ENCODE measurements at regions not wholly inside any gene's neighbourhood (a gene's known extent, or its start where the extent isn't known, plus 50 kb on each side); places are given as distances from the start of the nearest gene placed in this dataset.

DNA sequence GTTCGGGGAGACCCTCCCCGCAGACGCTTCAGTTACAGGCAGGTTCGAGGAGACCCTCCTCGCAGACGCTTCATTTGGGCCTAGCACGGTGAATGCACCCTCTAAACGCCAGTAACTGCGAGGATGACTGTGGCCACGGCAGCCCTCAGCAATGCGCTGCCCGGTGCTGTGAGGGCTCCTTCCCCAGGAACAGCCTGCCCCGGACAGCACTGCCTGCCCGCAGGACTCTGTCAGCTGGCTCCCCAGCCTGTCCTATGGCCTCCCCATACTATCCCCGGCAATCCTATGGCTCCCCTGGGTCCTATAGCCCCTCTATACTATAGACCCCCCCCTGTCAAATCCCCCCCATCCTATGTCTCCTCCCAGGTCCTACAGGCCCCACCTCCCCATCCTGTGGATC, 238.9 kb downstream of the RBFOX3 start:
- H3K4me3 Mint-ChIP-seq, result no peak overlapping the region

DNA sequence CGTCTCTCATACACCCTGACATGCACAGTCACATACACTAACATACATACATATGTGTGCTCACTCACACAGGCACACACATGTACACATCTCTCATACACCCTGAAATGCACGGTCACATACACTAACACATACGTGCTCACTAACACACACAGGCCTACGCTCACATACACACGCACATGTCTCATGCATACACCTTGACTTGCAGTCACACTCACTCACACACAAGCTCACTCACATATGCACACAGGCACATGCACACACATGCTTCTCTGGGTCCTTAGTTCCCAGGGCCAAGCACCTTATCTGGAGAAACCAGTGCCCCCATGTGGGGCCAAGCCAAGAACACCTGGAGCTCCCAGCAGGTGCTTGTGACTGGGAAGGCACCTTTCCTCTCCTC, 240.3 kb downstream of the RBFOX3 start:
- Mint-ChIP-seq H3K4me1 (no peaks in the 10 kb centered on the region), H3K27ac (no peak overlapping the region), H3K9me3 (no peaks in the 10 kb centered on the region), H3K27me3 (peaks cover 19% of the 10 kb centered on the region), H3K36me3 (no peaks in the 10 kb centered on the region), H3K4me3 (no peak overlapping the region)
- DNase-seq, result no peak

More for the DNA sequence above, 238.9 kb downstream of the RBFOX3 start:
- no peak for DNase-seq
- no peak overlapping the region for H3K27ac Mint-ChIP-seq
- no peaks in the 10 kb centered on the region for H3K36me3 Mint-ChIP-seq
- peaks cover 21% of the 10 kb centered on the region for H3K27me3 Mint-ChIP-seq
- no peaks in the 10 kb centered on the region for H3K9me3 Mint-ChIP-seq
- H3K4me1 Mint-ChIP-seq, result no peaks in the 10 kb centered on the region

DNA sequence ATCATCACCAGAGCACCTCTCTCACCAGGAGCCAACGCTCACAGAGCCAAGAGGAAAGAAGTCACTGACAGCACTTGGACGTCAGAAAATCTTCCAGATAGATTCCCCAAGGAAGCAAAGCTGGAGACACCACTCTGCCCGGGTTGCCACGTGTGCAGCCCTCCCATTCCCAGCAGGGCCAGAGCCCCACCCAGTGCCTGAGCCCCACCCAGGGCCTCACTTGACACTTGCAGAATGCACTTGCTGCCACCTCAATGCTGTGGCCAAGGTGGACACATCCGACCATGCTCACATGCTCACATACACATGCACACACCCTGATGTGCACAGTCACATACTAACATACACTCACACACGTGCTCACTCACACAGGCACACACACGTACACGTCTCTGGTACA, 240.7 kb downstream of the RBFOX3 start:
- Mint-ChIP-seq H3K4me3 (no peak overlapping the region), H3K27me3 (peaks cover 16% of the 10 kb centered on the region), H3K4me1 (no peaks in the 10 kb centered on the region), H3K27ac (no peak overlapping the region), H3K36me3 (no peaks in the 10 kb centered on the region), H3K9me3 (no peaks in the 10 kb centered on the region)
- no peak for DNase-seq

DNA sequence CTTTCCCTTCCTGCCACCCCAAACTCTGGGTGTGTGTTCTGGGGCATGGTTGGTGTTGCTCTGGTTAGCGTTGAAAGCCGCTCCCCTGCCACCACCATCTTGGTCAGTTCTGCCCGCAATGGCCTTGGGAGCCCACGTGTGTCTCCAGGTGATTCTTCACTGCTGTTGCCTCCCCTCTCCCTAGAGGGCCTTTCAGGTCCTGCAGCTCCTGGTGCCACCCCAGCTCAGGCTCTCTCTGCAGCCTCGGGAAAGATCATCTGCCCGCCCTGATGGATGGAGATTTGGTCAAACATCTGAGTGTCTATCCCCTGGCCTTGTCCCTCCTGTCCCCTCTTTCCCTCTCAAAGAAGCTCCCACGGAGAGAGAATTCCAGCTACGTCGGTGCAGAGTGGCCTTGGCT, 241.3 kb downstream of the RBFOX3 start:
- peaks cover 12% of the 10 kb centered on the region for H3K27me3 Mint-ChIP-seq

DNA sequence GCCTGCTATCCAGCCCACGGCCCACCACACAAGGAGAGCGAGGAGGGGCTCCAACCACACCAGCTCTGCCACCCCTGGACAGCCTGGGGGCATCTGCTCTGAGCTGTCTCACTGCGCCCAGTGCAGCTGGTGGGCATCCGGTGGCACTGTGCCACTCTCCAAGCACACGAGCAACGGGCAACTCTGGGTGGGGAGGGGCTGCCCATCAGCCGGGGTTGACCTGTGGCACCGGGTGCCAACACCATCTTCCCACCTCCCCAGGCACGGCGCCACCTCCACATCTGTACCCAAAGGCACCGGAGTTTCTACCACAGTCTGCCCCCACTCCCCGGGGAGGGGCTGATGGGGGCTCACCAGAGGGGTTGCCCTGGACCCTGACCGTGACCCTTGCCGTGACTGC, 241.8 kb downstream of the RBFOX3 start:
- no peaks in the 10 kb centered on the region for H3K9me3 Mint-ChIP-seq

More for the DNA sequence above, 241.3 kb downstream of the RBFOX3 start:
- Mint-ChIP-seq H3K36me3 (no peaks in the 10 kb centered on the region), H3K4me3 (no peak overlapping the region), H3K27ac (no peak overlapping the region), H3K9me3 (no peaks in the 10 kb centered on the region), H3K4me1 (no peaks in the 10 kb centered on the region)
- no peak for DNase-seq

DNA sequence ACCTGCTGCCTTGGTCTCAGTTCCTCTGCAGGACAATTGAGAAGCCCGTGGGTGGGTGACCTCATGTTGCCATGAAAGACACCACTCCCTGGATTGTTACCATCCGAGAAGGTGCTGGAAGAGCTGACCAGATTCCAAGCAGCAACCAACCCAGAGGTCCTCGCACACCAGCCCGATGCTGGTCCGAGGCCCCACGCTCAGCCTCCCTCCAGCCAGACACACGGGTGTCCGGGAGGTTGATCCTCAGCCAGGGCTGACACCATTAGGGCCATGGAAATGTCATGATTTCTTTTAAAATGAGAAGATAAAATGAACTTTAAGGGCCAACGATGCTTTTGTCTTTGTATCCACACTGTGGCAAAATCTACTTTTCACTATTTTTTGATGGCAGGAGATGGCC, 242.3 kb downstream of the RBFOX3 start:
- H3K4me3 Mint-ChIP-seq, result no peak overlapping the region
- H3K9me3 Mint-ChIP-seq, result no peaks in the 10 kb centered on the region
- H3K27ac Mint-ChIP-seq, result no peak overlapping the region

More for the DNA sequence above, 241.8 kb downstream of the RBFOX3 start:
- H3K27ac Mint-ChIP-seq, result no peak overlapping the region
- H3K36me3 Mint-ChIP-seq, result no peaks in the 10 kb centered on the region
- DNase-seq, result no peak
- peaks cover 10% of the 10 kb centered on the region for H3K27me3 Mint-ChIP-seq
- no peaks in the 10 kb centered on the region for H3K4me1 Mint-ChIP-seq
- no peak overlapping the region for H3K4me3 Mint-ChIP-seq

DNA sequence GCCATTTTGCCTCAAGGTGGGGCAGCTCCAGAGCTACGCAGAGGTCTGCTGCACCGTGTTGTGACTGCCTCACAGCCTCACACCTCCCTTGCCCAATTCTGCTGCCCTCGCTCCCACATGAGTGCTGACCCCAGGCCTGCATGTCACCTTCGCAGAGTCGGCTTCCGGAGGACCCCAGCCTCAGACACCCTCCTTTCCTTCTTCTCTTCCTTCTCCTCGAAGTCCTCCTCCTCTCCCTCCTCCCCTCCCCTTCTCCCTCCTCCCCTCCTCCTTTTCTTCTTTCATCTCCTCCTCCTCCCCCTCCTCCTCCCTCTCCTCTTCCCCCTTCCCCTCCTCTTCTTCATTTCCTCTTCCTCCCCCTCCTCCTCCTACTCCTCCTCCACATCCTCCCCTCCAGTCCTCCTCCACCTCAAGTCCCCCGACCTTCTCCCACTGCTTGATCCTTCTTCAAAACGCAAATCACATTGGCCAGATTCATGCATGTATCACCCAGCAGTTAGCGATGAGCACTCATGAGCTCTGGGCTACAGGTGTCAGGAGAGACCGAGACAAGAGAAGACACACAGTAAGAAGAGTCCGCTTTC, 243.8 kb downstream of the RBFOX3 start:
- Mint-ChIP-seq H3K36me3 (no peaks in the 10 kb centered on the region), H3K4me3 (no peak overlapping the region), H3K4me1 (no peaks in the 10 kb centered on the region), H3K9me3 (no peaks in the 10 kb centered on the region), H3K27me3 (peaks cover 11% of the 10 kb centered on the region), H3K27ac (no peak overlapping the region)
- DNase-seq, result no peak

More for the DNA sequence above, 242.3 kb downstream of the RBFOX3 start:
- DNase-seq, result no peak
- Mint-ChIP-seq H3K4me1 (no peaks in the 10 kb centered on the region), H3K36me3 (no peaks in the 10 kb centered on the region), H3K27me3 (peaks cover 9% of the 10 kb centered on the region)

DNA sequence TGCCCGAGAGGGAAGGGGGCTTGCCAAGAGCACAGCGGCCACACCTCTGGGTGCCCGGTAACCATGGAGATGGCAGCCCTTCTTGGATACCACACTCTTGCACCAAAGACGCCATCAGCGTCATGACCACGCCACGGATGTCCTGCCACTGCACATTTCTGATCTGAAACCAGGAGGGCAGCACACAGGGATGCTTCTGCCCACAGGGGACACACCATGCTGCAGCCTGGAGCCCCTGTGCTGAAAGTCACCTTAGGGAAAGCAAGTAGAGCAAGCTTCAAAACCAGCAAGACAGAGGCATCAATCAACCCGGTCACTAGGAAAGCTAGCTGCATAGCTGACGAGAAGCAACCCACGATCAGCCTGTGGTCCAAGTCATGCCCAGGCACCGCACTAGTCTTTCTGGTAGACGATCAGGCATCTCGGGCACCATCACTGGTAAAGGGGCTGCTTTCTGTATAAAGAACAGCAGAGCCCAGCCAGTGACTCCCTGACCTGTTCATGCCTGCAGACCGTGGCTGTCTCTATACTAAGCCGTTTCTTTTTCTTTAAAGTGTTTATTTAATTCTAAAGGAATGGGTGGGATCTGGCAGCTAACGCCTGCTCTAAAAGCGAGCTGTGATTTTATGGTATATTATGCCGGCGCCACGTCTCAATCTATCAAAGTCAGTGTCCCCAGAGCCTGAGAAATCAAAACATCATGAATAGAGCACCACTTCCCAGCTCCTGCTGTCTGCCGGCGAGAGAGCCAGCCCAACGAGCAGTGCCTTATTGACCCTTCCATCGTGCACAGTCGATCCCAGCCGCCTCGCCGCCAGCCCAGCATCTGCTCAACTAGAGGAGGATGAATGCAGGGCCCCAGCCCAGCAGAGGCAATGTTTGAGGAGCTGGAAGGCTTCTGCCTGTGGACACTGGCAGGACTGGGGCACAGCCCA, 244.7 kb downstream of the RBFOX3 start:
- no peak for DNase-seq
- no peaks in the 10 kb centered on the region for H3K4me1 Mint-ChIP-seq
- H3K4me3 Mint-ChIP-seq, result no peak overlapping the region
- no peaks in the 10 kb centered on the region for H3K9me3 Mint-ChIP-seq
- no peaks in the 10 kb centered on the region for H3K36me3 Mint-ChIP-seq
- H3K27me3 Mint-ChIP-seq, result peaks cover 11% of the 10 kb centered on the region
- H3K27ac Mint-ChIP-seq, result no peak overlapping the region

DNA sequence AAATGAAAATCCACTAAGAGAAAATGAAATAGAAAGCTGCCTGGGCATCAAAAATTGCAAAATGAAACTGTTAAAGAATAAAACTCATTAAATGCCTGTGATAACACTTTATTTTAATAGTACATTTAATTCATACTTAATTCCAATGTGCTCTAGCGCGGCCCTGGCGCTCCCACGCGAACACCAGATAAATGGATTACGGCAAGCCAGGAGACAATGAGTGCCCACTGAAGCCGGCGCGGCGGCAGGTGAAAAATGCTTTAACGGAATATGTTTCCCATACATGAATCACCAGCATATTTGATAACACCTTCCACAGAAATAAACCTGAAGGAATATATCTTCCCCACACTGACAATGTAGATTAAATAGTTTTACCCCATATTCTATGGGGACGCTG, 245.5 kb downstream of the RBFOX3 start:
- Mint-ChIP-seq H3K4me1 (no peaks in the 10 kb centered on the region), H3K36me3 (no peaks in the 10 kb centered on the region), H3K27ac (no peak overlapping the region), H3K4me3 (no peak overlapping the region), H3K9me3 (no peaks in the 10 kb centered on the region), H3K27me3 (peaks cover 11% of the 10 kb centered on the region)
- DNase-seq, result no peak

DNA sequence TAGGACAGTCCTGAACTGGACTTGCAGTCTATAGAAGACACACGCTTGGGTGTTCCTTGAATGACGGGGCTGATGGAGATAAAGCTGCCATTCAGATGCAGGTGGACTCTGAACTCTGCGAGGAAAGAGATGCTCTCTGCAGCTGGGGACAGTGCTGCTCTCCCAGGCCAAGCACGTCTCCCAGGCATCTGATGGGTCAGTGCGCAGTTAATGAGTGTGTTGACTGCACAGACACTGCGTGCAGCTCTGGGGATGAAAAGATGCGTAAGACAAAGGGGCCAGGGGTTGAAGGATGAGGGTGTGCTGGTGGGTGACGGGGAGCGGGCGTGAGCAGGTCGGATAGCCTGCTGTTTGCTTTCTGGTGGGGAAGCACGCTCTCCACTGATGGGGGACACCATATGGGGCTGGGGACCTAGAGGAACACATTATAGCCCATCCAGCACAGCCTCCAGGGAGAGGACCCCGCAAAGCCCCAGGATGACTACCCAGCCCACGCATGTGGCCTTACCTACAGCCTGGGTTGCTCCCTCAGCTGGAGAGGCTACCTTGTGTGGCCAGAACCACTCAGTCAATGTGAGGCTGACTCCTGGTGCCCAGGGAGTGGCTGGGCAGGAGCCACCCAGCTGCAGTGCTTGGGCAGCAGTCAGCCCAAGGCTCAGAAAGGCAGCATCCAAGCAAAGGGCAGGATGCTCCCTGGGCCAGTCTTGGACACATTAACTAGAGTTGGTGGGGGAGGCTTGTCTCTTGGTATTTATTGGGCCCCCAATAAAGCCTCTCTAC, 246.3 kb downstream of the RBFOX3 start:
- no peak for DNase-seq
- H3K27me3 Mint-ChIP-seq, result peaks cover 11% of the 10 kb centered on the region

DNA sequence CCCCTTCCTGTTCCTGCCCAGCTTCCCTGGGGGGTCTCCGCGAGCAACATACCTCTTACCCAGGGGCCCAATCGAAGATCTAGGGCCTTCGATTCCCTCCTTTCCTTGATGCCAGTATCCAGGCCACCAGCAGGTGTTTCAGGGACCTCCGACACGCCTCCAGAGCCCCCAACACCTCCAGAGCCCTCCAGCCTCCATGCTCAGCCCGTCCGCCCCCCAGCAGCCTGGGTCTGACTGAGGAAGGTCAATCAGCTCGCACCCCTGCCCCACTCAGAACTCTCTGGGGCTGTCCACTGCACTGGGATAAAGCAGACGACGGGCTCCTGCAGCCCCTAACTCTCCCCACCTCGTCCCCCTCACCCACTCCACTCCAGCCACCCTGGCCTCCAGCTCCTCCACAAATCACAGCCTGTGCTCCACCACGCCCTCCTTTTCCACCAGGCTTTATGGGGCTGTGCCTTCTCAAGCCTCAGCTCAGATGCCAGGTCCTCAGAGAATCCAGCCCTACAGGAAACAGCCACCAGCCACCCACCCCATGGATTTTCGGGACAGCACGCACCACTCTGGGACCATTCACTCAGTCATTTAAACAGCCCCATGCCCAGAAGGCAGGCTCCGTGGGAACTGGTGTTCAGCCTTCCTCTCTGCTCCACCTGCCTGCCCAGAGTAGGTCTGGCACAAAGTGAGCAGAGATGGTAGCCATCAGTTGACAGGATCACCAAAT, 247.1 kb downstream of the RBFOX3 start:
- Mint-ChIP-seq H3K36me3 (no peaks in the 10 kb centered on the region), H3K27me3 (peaks cover 16% of the 10 kb centered on the region), H3K9me3 (no peaks in the 10 kb centered on the region), H3K27ac (no peak overlapping the region), H3K4me1 (no peaks in the 10 kb centered on the region), H3K4me3 (no peak overlapping the region)
- DNase-seq, result no peak

More for the DNA sequence above, 246.3 kb downstream of the RBFOX3 start:
- Mint-ChIP-seq H3K4me3 (no peak overlapping the region), H3K4me1 (no peaks in the 10 kb centered on the region), H3K27ac (no peak overlapping the region), H3K36me3 (no peaks in the 10 kb centered on the region), H3K9me3 (no peaks in the 10 kb centered on the region)

DNA sequence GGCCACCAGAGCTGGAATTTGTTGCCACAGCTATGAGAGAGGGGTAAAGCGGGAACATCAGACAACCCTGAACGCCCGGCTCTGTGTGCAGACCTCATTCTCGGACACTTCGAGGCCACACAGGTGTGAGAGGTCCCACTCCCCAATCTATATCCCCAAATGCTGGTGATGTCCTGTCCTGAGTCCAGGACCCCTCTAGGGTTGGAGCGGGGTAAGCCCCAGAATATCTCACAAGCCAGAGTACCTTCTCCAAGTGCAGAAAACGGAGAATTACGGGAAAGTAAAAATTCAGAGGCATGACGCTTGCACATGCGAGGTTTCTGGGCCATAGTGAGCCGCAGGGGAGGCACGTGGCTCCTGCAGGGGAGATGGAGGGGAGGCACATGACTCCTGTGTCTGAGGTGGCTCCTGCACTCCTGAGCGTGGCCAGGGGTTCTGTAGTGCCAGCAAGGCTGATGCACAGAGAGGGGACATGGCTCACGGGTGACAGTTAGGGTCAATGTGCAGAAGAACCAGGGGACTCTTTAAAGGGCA, 248.0 kb downstream of the RBFOX3 start:
- no peaks in the 10 kb centered on the region for H3K9me3 Mint-ChIP-seq
- H3K36me3 Mint-ChIP-seq, result no peaks in the 10 kb centered on the region
- no peak for DNase-seq
- H3K4me3 Mint-ChIP-seq, result no peak overlapping the region
- H3K27ac Mint-ChIP-seq, result no peak overlapping the region
- H3K27me3 Mint-ChIP-seq, result peaks cover 22% of the 10 kb centered on the region
- H3K4me1 Mint-ChIP-seq, result no peaks in the 10 kb centered on the region

DNA sequence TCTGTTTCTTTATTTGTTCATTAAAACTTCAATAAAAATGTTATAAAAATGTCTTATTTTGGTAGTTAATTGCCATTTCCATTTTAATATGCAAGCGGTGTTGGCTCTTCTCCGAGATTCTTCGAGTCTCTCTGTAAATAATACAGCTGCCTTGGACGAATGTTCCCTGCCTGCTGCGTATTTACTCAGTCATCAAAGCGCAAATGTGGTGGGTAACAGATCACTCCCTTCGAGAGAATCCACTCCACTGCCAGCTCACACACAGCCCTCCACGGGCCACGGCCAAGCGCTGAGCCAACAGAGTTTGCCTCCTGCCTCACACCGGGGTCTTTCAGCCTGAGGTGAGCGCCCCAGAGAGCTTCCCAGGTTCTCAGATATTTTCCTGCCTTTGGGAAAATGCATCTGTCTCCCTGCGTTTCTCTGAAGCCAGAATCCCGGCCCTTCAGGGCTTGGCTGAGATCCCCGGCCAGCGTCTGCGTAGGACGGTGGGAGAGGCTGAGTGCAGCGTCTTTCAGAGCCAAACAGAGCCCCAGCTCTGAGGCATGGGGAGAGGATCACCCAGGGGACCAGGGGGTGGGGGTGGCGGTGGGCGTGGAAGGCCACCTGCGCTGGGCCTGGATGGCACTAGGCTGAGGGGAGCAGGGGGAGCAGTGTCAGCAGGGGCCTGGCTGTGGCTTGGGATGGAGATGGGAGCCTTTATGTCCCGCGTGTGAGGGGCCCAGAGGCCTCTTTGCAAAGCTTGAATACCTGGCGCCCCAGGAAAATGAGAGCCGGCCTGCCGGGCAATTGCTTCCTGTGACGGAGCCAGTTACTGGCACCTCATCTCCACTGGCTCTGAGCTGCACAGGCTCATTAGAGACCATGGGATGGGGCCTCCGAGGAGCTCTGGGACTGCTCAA, 248.7 kb downstream of the RBFOX3 start:
- Mint-ChIP-seq H3K27me3 (peaks cover 18% of the 10 kb centered on the region), H3K36me3 (no peaks in the 10 kb centered on the region), H3K27ac (no peak overlapping the region), H3K4me3 (no peak overlapping the region), H3K9me3 (no peaks in the 10 kb centered on the region), H3K4me1 (no peaks in the 10 kb centered on the region)
- no peak for DNase-seq

Measured in activated naive CD8-positive, alpha-beta T cell treated with anti-CD3 and anti-CD28 coated beads for 36 hours (primary cell).